Left hindlimb (tissue), 1 donor: ENCODE measurements at regions not wholly inside any gene's neighbourhood (a gene's known extent, or its start where the extent isn't known, plus 50 kb on each side); places are given as distances from the start of the nearest gene placed in this dataset.

Source experiments
- DNase-seq: peaks from one replicate; pipeline ENCODE4 v3.0.0-alpha.2; 2018

DNA sequence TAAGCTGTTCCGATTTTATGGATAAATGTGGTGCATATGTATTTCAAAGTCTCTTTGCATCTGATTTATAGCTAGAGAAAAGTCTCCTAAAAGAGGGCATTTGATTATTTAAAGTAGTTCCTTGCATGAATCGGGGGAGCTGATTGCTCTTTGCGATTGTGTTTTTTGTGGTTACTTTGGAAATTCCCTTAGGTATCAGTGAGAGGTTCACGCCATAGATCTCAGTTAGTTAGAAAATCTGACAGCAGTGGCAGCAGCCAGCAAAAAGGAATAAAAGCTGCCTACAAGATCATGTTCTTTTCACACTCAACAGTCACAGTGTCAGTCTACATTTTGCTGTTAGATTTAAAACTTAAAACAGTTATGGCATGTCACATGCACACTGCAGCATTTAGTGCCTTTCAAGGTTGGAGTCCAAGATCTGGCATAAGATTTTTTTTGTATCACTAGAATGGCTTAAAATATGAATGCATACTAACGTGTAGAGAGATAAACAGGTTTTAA lies 436.5 kb upstream of the PCDH20 start:
- no peak for DNase-seq

DNA sequence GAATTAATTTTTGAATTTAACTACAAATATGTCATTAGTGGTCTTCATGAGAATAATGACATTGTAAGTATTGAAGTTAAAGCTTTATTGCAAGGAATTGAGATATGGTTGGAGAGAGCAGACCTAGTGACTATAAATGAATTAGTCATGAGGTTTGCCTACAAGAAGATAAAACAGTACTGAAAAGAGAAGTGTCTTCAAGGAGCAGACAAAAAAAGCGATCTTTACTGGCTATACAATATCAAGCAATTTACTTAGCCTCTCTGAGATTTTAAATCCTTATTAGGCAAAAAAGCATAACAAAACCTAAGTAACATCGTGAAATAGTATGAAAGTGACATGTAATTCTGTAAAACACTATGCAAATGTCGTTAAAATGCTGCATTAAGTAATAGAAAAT lies 435.1 kb upstream of the PCDH20 start:
- no peak for DNase-seq

DNA sequence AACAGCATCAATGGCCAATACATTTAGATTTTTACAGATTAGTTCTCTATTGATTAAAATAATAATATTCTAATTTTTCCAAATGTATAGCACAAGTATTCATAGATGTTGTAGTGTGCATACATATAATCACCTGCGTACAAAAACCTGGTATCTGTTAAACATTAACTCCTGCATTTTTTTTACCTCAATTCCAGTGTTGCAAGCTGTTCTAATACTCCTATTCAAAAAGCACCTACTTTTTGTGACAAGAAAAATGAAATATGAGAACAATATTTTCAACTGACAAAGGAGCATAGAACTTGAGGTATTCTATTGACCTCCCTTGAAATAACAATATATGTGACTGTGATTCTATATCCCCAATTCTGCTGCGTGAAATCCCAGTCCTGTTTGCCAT lies 422.9 kb upstream of the PCDH20 start:
- no peak for DNase-seq

DNA sequence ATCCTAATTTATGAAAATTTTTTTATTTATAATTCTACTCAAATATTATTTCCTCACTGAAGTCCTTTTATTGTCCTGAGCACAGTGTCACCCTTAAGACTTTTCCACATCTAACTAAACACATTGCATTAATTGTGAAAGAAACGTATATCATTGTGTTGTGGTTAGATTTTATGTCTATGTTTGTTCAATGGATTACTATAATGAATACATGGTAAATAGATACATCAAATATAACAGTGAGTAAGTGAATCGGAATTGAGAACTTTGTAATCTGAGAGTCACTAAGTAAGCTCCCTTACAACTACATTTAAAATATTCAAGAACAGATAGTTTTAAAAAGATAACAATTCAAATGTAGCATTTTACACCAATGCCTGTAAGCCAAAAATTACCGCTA lies 417.6 kb upstream of the PCDH20 start:
- DNase-seq = no peak

DNA sequence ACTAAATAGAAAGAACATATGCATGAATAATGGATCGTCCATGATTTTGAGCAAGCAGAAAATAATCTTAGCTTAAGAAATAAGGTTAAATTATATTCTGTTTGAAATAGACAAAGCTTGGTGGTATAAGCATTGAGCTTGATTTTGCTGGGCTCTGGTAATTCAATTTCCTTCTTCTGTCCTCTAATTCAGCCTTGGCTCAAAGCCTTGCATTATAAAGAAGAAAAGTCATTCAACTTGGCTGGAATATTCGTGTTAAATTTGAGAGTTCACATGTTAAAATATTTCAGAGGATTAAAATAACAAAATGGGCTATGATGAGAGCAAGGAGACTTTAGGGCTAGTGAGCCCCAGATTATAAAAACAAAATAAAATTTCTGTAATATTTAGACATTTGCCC lies 415.4 kb upstream of the PCDH20 start:
- DNase-seq = no peak

DNA sequence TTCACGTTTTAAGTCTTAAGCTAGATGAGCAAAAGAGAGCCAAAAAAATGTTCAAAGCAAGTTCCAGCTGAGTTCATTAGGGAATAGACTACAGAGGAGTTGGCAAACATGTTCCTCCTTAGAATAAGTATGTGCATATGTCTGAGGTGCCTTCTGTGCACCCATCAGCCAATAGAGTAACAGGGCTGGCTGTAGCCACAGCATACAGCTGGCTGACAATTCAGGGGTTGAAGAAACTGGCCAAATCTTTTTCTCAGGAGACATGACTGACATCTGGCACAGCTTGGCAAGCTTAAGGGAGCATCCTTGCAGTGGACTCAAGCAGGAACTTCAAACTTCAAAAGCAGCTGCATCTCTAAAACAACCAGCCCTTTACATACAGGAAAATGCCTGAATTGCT lies 414.8 kb upstream of the PCDH20 start:
- peak; percentile 23 for DNase-seq

DNA sequence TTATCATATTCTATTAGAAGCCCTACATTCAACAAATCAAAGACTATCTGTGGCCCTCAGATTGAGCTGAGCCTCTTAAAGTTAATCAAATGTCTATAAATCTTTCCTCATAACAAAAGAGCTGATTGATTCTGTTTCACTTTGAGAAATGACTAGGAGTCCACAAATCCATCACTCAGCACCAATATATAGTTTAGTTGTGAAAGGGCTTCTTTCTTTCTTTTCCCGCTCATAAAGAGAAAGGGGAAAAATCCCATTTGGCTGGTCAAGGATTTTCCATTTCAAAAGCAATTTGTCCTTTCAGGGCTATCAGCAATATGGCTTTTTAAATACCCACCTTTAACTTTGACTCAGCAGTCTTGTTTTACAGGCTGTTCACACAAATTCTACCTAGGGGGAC lies 408.5 kb upstream of the PCDH20 start:
- no peak for DNase-seq

DNA sequence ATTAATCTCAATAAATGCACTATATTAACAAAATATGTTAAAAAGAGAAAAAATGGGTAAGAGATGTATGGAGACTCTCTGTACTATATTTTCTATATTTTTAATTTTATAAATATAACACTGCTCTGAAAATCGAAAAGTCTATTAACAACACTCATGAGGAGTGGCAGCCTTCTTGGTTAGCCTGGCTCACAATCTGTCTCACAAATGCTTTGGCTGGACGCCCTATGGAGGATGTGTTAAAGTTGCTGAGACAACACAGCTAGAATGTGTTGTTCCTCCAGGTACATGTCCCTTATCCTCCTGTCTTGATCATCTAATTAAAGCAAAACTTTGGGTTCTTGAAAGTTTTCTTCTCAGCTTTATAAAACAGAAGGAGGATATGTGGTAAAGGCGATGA lies 396.6 kb upstream of the PCDH20 start:
- DNase-seq = no peak

DNA sequence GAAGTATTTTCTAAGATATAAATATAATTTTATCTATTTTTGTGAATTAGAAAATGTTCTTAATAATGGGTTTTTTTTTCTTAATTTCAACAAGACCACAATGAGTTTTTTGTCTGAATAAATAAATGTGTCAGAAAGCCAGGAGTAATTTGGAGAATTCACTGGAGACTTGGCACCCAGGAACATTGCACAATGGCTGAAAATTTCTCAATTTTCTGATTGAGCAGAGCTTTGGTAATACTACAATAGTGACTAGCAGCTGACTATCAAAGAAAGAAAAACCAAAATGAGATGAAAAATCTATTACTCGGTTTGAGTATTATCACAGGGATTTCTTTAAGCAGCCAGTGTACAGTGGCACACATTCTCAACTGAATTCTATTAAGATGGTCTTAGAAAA lies 394.4 kb upstream of the PCDH20 start:
- DNase-seq = no peak

DNA sequence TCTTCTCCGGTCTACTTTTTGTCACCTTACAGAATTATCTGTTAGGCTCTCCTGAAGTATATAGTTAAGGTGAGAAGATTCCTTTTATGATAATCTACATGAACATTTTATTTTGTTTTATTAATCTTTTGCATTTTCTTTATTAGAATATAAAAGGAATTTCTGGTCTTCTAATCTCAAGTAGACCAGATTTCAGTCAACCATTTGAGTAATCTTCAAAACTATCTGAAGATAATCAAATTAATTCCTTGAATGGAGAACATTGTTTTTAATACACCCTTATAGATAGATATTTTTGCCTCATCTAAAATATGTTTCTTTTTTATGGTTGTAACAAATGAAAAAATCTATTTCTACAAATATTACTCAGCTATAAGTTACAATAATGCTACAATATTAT lies 381.7 kb upstream of the PCDH20 start:
- no peak for DNase-seq

DNA sequence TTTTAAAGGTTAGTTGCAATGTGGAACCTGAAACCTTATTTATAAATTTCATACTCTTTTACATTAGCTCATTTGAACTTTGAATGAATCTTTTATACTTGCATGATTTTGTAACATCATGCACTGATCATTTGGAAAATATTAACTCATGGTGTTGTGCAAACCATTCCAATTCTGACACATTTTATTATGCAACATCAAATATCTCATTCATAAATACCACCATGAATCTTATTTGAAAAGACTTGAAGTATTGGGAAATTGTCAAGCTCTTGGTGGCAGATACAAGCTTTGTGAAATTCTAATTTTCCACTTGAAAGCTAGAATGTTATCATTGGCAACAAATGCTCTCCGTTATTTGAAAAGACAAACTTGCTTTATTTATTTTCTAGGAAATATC lies 379.9 kb upstream of the PCDH20 start:
- no peak for DNase-seq

DNA sequence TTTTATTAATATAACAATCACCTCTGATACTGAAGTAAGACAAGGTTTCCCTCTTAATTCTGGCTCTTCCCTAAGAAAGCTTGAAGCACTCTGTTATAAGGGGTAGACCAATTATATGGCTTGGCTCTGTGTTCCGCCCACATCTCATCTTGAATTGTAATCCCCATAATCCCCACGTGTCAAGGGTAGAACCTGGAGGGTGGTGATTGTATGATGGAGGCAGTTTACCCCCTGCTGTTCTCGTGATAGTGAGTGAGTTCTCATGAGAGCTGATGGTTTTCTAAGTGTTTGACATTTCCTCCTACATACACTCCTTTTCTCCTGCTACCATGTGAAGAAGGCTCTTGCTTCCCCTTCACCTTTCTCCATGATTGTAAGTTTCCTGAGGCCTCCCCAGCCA lies 363.8 kb upstream of the PCDH20 start:
- DNase-seq = no peak

DNA sequence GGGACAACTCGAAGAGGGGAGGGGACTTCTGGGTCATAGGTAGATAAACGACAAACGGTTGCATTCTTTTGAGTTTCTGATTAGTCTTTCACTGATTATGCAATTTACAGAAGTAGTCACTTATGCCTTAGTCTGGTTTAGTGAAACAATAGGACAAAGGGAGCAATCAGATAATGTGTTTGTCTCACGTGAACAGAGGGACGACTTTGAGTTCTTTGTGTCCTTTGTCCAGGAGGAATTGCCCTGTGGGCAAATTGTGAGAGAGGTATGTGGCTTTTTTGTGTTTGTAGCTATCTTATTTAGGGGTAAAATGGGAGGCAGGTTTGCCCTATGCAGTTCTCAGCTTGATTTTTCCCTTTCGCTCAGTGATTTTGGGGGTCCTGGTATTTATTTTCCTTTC lies 362.9 kb upstream of the PCDH20 start:
- DNase-seq = no peak

DNA sequence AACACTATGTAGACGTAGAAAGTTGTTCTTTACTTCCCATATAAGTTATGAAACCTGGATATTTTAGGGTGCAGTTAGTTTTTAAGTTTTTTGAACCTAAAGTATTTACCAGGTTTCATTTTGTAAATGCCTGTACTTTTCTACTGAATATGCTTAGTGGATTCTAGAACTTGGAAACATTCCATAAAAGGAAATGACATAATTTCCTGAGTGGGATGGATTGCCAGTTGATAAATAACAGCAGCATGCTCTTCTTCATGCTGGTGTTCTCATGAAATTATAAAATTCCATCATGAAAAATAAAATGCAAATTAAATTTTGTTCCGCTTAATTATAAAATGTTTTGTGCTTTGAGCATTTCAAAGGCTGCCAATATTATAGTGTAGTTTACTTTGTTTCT lies 362.2 kb upstream of the PCDH20 start:
- DNase-seq = no peak

DNA sequence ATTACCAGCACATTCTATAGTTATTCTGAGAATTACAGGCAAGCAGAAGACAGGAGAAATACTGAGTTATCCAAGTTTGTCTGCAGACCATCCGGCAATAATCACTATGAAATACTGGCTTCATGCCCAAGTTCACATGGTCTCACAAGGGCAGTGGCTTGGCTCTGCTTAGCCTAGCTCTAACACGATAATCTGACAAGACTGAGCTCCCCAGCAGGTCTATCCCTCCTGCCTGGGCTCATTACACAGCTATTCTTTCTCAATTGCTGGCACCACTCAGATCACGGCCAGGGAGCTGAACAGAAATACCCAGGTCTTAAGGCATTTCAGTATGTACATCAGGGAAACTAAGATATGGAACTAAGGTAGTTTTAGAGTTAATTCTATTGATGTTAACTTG lies 361.6 kb upstream of the PCDH20 start:
- no peak for DNase-seq

DNA sequence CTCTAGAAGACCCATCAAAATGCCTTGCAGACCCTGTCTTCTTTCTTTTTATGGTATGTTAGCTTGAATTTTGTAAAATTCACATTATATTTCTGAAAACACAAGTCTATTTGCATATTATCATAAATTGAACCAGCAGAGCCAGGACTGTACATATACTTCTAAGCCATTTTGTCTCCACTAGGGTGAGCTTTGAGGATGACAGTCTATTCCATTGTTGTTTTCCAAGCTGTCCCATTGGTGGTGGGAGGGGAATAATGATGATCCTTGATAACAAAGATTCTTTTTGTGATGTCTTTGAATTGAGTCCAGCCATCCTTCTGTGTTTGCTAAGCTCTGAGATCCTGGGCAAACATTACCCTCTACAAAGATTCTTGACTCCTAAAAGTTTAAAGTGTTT lies 359.3 kb upstream of the PCDH20 start:
- DNase-seq = no peak

DNA sequence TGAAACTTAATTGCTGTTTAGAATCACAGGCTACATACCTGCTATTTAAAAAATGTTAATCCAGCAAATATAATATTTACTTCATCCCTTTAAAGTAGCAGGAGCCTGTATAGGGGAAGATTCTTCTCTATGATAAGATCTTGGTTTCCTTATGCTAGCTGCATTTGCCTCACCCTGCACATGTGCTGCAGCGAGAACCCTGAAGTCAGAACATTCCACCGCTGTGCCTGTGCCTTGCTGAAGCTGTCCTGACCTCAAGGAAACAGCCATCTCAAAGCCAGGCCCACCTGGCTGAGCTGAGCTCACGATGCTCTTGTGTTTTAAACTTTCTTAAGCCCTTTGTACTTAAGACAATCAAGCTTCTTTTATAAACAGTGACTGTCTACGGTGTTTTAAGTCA lies 355.0 kb upstream of the PCDH20 start:
- DNase-seq = no peak

DNA sequence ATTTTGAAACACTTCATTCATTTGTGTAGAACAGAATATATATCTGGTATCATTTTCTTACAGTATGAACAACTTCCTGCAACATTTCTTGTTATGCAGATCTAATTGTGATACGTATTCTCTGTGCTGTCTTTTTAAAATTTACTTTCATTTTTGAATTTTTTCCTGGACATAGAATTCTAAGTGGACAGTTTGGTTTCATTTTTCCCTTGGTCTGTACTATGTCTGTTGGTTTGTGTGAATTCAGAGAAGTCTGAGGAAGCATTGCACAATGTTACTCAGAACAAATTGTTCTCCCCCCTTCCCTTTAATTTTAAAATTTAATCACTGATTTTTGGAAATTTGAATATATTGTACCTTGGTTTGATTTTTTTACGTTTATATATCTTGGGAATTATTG lies 352.5 kb upstream of the PCDH20 start:
- no peak for DNase-seq

DNA sequence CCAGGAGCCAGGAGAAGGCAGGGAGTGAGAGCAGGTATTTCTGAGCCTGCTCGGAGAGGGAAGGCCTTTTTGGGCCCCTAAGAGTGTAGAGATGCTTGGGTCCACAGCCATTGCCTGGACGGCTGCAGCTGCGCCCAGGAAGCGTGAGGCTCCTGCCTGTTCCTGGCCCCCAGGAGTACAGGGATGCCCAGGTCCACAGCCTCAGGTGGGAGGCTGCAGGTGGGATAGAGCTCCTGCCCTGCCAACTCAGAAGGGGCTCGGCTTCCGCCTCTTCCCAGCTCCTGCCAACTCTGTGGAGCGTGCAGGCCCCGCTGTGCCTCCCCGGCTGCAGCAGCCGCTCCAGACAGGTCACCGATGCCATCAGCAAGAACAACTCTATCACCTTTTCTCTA lies 351.0 kb upstream of the PCDH20 start:
- DNase-seq = no peak

DNA sequence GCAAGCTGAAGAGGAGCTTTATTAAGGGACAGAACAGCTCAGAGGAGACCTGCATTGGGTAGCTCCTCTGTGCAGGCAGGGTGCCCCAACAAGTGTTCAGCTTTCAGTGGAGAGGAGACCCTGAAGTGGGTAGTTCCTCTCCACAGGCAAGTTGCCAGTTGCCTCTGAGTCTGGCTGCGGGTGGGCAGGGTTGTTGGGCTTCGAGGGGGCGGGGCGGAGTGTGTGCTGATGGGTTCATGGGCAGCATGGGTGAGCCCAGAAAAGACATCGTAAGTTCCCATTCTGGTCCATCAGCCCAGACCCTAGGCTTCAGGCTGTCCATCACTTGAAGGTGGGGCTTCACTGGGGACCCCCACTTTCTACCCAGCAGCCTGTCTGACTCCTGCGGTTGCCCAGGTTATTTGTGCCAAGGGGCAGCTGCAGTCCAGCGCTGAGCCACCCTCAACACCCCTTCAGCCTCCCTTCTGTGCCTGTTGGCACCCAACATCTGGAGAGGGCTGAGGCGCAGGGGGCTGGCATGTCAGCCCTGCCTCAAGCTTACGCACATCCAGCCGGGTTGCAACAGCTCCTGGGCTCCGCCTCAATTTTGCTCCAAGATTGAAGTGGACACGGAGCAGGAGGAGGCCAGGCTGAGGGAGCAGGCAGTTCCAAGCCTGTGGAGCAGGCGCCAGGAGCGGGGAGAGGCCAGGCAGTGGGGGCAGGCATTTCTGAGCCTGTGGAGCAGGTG lies 350.5 kb upstream of the PCDH20 start:
- DNase-seq = no peak

DNA sequence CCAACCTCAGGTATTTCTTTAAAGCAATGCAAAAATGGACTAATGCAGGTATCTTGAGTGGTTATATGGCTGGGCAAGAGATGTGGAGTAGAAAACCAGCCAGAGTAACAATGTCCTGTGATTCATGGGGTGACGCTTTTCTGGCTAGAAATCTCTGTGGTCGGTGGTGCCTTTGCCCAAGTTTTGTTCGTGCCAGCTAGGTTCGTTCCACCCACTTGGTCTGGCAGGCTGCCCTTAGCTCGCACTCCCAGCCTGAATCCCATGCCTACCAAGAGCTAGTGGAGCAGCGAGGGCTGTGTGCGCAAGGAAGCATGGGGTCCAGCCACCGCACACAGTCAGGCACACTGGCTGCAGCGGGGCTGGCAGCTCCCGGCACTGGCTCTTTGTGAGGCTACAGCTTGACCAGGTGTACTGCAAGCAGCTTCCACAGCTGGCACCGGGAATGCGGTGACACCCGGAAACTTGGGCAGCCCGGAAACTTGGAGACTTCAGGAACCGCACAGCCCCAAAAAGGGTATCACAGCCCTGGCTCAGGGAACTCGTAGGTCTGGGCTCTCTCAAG lies 349.6 kb upstream of the PCDH20 start:
- DNase-seq = no peak

DNA sequence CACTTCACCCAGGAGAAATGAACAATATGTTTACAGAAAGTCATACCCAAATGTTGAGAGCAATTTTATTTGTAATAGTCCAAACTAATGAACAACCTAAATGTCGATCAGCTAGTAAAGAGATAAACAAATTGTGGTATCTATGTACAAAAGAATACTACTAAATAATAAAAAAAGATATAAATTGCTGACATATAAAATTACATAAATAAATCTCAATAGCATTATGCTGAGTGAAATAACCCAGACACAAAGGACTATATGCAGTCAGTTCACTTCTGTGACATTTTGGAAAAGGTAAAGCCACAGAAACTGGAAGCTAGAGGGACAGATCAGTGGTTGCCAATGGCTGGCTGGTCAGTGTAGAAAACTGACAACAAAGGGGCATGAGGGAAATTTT lies 346.0 kb upstream of the PCDH20 start:
- no peak for DNase-seq

DNA sequence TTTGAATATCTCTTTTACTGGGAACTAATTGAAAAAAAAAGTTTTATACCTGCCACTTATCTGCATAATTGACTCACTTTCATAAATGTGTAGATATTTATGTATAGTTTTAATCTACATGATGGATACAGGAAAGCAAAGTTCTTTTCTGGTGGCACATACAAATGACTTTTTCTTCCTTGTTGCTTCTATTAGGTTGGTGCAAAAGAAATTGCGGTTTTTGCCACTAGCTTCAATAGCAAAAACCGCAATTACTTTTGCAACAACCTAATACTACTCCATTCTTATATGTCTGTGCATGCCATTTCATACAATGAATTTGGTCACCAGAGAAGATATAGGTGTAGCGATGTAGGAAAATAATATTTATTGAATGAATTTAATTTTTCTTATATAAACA lies 344.5 kb upstream of the PCDH20 start:
- no peak for DNase-seq

DNA sequence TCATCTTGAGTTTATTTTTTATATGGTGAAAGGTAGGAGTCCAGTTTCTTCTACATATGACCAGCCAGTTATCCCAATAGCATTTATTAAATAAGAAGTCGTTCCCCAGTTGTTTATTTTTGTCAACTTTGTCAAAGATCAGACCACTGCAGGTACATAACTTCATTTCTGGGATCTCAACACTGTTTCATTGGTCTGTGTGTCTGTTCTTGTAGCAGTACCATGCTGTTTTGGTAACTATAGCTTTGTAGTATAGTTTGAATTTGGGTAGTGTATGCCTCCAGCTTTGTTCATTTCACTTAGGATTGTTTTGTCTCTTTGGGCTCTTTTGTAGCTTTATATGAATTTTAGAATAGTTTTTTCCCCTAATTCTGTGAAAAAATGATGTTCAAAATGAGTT lies 340.4 kb upstream of the PCDH20 start:
- DNase-seq = no peak

DNA sequence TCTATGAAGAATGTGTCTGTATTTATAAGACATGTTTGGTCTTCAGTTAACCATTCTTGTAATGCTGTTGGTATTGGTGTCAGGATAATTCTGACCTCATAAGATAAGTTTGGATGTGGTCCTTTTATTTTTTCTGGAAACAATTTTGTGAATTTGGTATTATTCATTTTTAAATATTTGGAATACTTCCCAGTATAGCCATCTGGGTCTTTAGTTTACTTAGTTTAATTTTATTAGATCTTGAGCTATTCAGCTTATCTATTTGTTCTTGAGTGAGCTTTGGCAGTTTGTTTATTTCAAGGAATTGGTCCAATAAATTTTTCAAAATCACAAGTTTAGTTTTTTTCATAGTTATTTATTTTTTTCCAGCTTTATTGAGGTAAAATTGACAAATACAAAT lies 335.4 kb upstream of the PCDH20 start:
- no peak for DNase-seq
